Mammary epithelial cell (primary cell): ENCODE measurements at regions not wholly inside any gene's neighbourhood (a gene's known extent, or its start where the extent isn't known, plus 50 kb on each side); places are given as distances from the start of the nearest gene placed in this dataset.
"Not testable (repeated sequence)": the region's sequence is repeated elsewhere in the genome, so short reads cannot be mapped to it uniquely, and the experiment has no call there.

Experiments used
- EZH2 ChIP-seq: IDR thresholded peaks from 2 replicates; pipeline ENCODE4 v1.6.1; 2012; ENCODE audit warnings: low read length, inconsistent platforms, borderline replicate concordance
- TF ChIP-seq, protein P1 (sequence below), 2 donors: IDR thresholded peaks in 1 of 2; conservative IDR thresholded peaks in 1 of 2; 2 replicates each; pipeline ENCODE4 v1.5.1; 2011 to 2012; ENCODE audit warnings: inconsistent platforms in 2 of 2, low read length in 2 of 2, mild to moderate bottlenecking in 2 of 2, control low read depth in 1 of 2, low read depth in 1 of 2; ENCODE audit not compliant: insufficient read depth in 1 of 2; ENCODE audit errors: extremely low read depth in 1 of 2

- TF ChIP-seq, protein P1, sequence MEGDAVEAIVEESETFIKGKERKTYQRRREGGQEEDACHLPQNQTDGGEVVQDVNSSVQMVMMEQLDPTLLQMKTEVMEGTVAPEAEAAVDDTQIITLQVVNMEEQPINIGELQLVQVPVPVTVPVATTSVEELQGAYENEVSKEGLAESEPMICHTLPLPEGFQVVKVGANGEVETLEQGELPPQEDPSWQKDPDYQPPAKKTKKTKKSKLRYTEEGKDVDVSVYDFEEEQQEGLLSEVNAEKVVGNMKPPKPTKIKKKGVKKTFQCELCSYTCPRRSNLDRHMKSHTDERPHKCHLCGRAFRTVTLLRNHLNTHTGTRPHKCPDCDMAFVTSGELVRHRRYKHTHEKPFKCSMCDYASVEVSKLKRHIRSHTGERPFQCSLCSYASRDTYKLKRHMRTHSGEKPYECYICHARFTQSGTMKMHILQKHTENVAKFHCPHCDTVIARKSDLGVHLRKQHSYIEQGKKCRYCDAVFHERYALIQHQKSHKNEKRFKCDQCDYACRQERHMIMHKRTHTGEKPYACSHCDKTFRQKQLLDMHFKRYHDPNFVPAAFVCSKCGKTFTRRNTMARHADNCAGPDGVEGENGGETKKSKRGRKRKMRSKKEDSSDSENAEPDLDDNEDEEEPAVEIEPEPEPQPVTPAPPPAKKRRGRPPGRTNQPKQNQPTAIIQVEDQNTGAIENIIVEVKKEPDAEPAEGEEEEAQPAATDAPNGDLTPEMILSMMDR (conservative IDR thresholded peaks at IDR 0.05 in 1 of 2, IDR thresholded peaks at IDR 0.05 in 1 of 2; ENCODE audit: extremely low read depth in 1 of 2, insufficient read depth in 1 of 2, low read depth in 1 of 2, low read length in 2 of 2), result not testable (repeated sequence)
- TF ChIP-seq EZH2, result not testable (repeated sequence)
Measured at GRCh38 chr12:92405801-92406251, 260.2 kb upstream of the BTG1 start.
